Occipital lobe (tissue), 1 donor: ENCODE measurements at regions not wholly inside any gene's neighbourhood (a gene's known extent, or its start where the extent isn't known, plus 50 kb on each side); places are given as distances from the start of the nearest gene placed in this dataset.

ENCODE experiments used
- DNase-seq: peaks from one replicate; lab custom pipeline; 2025; lab: John Stamatoyannopoulos, UW

- no peak for DNase-seq
These were observed 451.4 kb upstream of the ADGRL2 start for GRCh38 chr1:81349194-81349965.

GRCh38 chr1:81345110-81345509 lies 455.6 kb upstream of the ADGRL2 start:
- no peak for DNase-seq

DNA sequence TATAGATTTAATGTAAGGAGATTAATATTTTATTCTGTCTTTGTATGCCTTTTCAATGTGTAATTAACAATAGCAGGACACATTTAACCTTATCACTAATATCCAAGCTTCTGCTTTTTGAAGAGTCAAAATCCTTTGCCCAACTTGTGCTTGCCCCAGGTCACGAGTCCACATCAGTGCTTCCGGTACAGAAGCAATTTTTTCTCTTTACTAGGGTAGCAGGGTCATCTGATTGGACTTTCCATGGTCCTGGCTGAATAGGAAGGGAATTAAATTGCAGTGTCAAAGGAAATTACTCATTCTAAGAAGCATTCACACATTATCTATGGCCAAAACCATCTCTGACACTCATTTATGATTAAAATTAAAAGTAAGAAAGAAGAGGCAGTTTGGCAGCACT lies 460.5 kb upstream of the ADGRL2 start:
- DNase-seq = no peak

DNA sequence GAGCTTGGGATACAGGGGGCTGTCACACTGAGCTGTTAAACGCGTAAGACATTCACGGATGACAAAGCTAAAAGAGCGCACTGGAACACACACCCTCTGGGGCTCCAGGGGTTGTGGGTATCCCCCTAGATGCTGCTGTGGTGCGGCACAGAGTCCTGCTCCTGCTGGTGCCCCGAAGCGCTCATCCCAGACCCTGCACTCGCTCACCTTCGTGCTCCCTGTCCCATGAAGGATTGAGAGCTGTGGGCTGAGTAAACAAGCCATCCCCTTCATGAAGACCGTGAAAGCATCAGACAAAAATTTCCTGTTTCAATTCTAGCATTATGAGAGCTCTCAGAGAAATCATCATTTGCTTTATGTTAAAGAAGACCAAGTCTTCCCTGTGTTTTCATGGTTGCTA lies 463.5 kb upstream of the ADGRL2 start:
- no peak for DNase-seq

DNA sequence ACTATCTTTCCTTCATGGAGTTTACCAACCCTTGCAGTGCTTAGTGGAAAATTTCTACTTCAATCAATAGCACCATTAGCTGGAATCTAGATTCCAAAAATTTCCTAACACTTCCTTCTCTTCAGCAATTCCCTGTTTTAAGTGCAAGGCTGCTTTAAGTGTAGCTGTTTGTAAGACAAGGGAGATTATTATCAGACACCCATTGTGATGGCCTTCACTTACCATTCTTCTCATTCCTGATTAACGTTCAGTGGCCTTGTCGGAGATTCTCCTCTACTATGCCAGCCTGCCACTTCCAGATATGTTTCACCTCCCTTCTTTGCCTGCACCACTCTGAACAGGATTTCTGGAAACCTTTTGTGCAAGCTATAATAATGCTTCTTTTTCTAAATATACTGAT lies 464.9 kb upstream of the ADGRL2 start:
- no peak for DNase-seq

DNA sequence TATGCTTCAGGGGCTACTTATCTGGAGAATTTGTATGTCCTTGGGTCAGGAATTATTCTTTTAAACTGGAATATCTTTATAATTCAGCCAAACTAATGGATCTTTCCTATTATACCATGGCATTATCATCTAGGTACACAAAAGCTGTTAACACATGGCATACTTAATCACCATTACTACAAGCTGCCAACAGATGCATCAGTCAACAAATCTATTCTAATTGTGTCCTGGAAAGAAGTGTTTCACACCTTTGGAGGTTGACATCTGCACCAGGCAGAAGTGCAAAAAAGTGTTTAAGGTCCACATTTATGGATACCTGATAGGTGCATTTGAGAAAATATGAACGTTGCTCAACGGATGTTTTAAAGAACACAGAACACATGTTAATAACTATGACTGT lies 470.2 kb upstream of the ADGRL2 start:
- DNase-seq = no peak

GRCh38 chr1:81330111-81330510 lies 470.6 kb upstream of the ADGRL2 start:
- no peak for DNase-seq

GRCh38 chr1:81329041-81329440 lies 471.7 kb upstream of the ADGRL2 start:
- DNase-seq = no peak

GRCh38 chr1:81327743-81328142 lies 473.0 kb upstream of the ADGRL2 start:
- no peak for DNase-seq

- no peak for DNase-seq
These were observed 473.5 kb upstream of the ADGRL2 start for GRCh38 chr1:81327103-81327710.

GRCh38 chr1:81326212-81326611 lies 474.5 kb upstream of the ADGRL2 start:
- DNase-seq = no peak

- DNase-seq = no peak
These were observed 475.3 kb upstream of the ADGRL2 start for GRCh38 chr1:81325397-81325796.

- DNase-seq = no peak
These were observed 476.9 kb upstream of the ADGRL2 start for GRCh38 chr1:81323862-81324261.

DNA sequence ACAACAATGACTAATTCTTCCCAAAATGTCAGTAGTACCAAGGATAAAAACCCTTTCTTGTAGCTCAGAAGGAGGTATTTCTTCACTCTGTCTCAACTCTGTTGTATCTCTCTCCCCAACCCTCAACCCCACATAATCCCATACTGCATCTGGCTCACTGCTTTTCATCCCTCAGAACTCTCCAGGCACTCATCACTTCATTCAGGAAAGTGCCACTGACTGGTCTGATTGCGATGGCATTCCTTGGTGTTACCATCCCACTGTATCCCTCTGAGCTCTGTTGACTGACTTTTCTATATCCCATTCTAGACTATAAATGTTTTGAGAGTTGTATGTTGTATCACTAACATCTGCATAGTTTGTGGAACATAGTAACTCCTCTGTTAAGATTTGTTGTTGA lies 483.5 kb upstream of the ADGRL2 start:
- DNase-seq = no peak

DNA sequence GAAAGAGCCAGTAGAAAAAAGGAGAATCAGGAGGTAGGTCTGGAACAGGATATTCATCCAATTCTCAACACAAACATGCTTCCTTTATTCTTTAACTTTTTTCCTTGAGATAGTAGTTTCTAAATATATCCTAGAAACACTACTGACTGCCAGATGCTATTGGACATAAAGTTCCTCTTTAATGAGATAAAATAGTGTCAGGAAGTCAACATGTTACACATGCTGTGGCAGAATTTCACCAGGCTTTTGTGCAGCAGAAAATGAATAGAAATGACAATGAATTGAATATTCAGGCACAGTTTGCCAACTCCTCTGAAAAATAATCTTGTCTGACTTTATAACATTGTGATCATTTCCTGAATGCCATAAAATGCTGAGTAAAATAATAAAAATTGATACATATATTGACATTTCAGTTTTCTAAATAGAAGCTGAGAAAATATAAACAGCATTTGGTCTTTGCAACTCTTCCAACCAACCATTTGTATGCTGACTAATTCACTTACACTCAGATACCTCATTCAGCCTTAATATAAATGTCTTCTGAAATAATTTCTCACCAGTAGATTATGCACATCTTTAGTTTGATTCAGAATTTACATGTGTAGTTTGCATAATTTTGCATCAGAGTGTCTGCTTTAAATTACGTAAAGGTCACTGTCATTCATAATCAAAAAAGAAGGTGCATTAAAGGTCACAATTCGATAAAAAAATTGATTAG lies 486.1 kb upstream of the ADGRL2 start:
- DNase-seq = no peak

DNA sequence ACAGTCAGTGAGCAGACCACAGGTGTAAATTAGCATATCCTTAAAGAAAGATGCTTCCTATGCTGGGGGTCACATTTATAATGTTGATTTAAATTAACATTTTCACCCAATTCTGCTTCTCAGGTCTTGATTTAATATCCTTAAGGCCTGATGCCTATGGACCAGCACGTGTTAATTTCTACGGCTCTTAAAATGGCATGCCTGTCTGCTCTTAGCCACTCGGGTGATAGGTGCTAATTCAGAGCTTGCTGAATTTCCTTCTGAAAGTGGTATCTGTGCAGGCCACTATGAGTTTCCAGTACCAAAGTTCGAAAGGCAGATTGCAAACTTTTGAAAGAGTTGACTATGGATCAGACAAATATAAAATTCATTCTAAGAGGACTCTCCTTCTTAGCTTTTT lies 487.4 kb upstream of the ADGRL2 start:
- DNase-seq = no peak

GRCh38 chr1:81312272-81312754 lies 488.4 kb upstream of the ADGRL2 start:
- no peak for DNase-seq

DNA sequence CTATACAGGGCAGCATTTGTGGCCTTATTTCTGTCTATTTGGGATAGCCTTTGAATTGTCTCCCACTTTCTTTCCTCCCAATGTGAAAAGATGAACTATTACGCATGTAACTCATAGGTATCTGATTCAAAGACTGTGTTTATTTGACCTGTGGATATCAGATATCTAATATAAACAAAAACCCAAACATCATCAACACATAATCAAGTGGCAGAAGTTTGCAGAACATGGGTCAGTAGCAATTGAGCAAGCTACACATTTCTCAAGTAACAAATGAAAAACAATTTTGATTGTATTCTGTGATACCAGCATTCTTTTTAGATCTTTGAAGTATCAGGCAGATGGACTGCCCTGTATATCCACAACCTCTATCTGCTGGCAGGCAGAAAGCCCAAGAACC lies 490.5 kb upstream of the ADGRL2 start:
- no peak for DNase-seq

GRCh38 chr1:81308191-81308590 lies 492.5 kb upstream of the ADGRL2 start:
- no peak for DNase-seq

- DNase-seq = no peak
These were observed 492.9 kb upstream of the ADGRL2 start for GRCh38 chr1:81307786-81308185.

DNA sequence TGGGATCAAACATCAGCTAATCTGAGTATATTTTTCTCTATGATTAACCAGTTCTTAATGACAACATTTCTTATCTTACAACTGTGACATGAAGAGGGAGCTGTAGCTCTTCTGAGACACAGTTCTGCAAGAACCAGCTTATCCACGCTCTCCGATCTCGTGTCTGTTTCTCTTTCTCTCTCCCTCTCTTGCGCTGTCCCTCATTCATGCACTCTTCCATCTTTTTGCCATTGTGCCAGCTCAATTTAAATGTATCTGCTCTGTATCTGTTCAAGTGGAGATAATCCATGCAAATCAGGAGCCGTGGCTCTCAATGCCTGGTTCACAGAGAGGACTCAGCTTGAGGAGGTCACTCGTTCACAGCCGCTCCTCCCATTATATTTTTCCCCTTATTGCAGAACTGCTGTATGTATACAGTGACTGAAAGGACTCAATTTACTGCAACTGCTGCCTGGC lies 494.7 kb upstream of the ADGRL2 start:
- peak; percentile 35 for DNase-seq

- DNase-seq = no peak
These were observed 496.5 kb upstream of the ADGRL2 start for GRCh38 chr1:81304187-81304586.

DNA sequence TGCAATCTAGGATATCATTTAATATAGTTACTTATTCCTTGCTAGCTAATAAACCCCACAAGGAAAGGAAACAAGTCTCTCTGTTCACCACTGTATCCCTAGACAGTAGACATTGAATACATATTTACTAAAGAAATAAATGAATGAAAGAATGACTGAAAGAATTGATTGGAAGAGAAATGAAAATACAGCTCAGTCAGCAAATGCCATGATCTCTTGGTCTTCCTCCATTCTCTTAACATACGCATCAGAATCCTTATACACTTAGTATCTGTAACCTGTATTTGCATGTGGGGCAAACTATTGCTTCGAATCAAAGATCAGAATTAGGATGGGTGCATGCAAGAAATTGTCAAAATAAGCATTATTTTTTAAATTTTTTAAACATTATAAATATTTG lies 500.8 kb upstream of the ADGRL2 start:
- DNase-seq = no peak
